Neural cell (in vitro differentiated cells): ENCODE measurements at regions not wholly inside any gene's neighbourhood (a gene's known extent, or its start where the extent isn't known, plus 50 kb on each side); places are given as distances from the start of the nearest gene placed in this dataset.

Experiments
- H2AFZ ChIP-seq: fragments of 200-600, 300-800 bp; sonication (generic), shearing (Covaris generic); 2 replicates; pipeline ENCODE4 v1.6.0; 2014; ENCODE audit warnings: low read depth, mild to moderate bottlenecking, antibody characterized with exemption, low read length, moderate library complexity
- H3F3A ChIP-seq: fragments of 200-600 bp; shearing (Covaris generic); 2 replicates; pipeline ENCODE4 v1.6.1; 2016; ENCODE audit warnings: mild to moderate bottlenecking, moderate library complexity, mixed read lengths, antibody characterized with exemption, low read length; ENCODE audit not compliant: insufficient read depth, poor library complexity, severe bottlenecking
- H3K27ac ChIP-seq: fragments of 200-600, 300-800 bp; sonication (generic), shearing (Covaris generic); 2 replicates; pipeline ENCODE4 v1.5.1; 2014; ENCODE audit warnings: mild to moderate bottlenecking, low read length, moderate library complexity
- H3K27me3 ChIP-seq: fragments of 300-800, 200-600 bp; sonication (generic), shearing (Covaris generic); 2 replicates; pipeline ENCODE4 v1.6.0; 2014; ENCODE audit warnings: mild to moderate bottlenecking, low read depth, low read length, moderate library complexity; ENCODE audit not compliant: insufficient read depth
- H3K36me3 ChIP-seq: fragments of 300-800, 200-600 bp; sonication (generic), shearing (Covaris generic); 2 replicates; pipeline ENCODE4 v1.5.1; 2014; ENCODE audit warnings: mild to moderate bottlenecking, antibody characterized with exemption, low read length, moderate library complexity; ENCODE audit not compliant: insufficient read depth
- H3K4me2 ChIP-seq: fragments of 300-800, 200-600 bp; sonication (generic), shearing (Covaris generic); 2 replicates; pipeline ENCODE4 v1.6.0; 2014; ENCODE audit warnings: mild to moderate bottlenecking, low read length
- H3K4me3 ChIP-seq: fragments of 300-800, 200-600 bp; sonication (generic), shearing (Covaris generic); 2 replicates; pipeline ENCODE4 v1.5.1; 2014; ENCODE audit warnings: mild to moderate bottlenecking, low read length, moderate library complexity
- H3K79me2 ChIP-seq: fragments of 200-600 bp; shearing (Covaris generic); replicated peaks from 2 replicates; pipeline ENCODE4 v1.6.0; 2014; ENCODE audit warnings: mild to moderate bottlenecking, low read length, moderate library complexity; ENCODE audit not compliant: insufficient read depth
- H3K9ac ChIP-seq: fragments of 300-800, 200-600 bp; sonication (generic), shearing (Covaris generic); 2 replicates; pipeline ENCODE4 v1.6.1; 2016; ENCODE audit warnings: mild to moderate bottlenecking, low read length, mixed read lengths
- H3K9me2 ChIP-seq: fragments of 200-600 bp; shearing (Covaris generic); 2 replicates; pipeline ENCODE4 v1.6.1; 2016; ENCODE audit warnings: mild to moderate bottlenecking, low read length, mixed read lengths; ENCODE audit not compliant: insufficient read depth
- H3K9me3 ChIP-seq: fragments of 200-600, 300-800 bp; sonication (generic), shearing (Covaris generic); 2 replicates; pipeline ENCODE4 v1.6.1; 2016; ENCODE audit warnings: mild to moderate bottlenecking, mixed run types, low read length, moderate library complexity, mixed read lengths
- H4K20me1 ChIP-seq: fragments of 200-600 bp; shearing (Covaris generic); 2 replicates; pipeline ENCODE4 v1.6.1; 2016; ENCODE audit warnings: mild to moderate bottlenecking, mixed run types; ENCODE audit not compliant: insufficient read depth
- EP300 ChIP-seq: fragments of 450-650 bp; conservative IDR thresholded peaks from 2 replicates; pipeline ENCODE4 v1.6.1; 2014; ENCODE audit warnings: antibody characterized with exemption, mild to moderate bottlenecking, moderate library complexity; ENCODE audit not compliant: poor library complexity, severe bottlenecking
- EZH2 ChIP-seq: fragments of 200-600, 300-800 bp; shearing (Covaris generic), sonication (generic); IDR thresholded peaks from 2 replicates; pipeline ENCODE4 v1.6.1; 2014; ENCODE audit warnings: antibody characterized with exemption, low read length, borderline replicate concordance, mild to moderate bottlenecking; ENCODE audit not compliant: insufficient read depth, poor library complexity, severe bottlenecking
- MXI1 ChIP-seq: fragments of 450-650 bp; conservative IDR thresholded peaks from 2 replicates; pipeline ENCODE4 v1.6.1; 2014; ENCODE audit warnings: antibody characterized with exemption, mild to moderate bottlenecking; ENCODE audit not compliant: poor library complexity, severe bottlenecking
- POLR2AphosphoS5 ChIP-seq: IDR thresholded peaks from 2 replicates; pipeline ENCODE4 v1.6.1; 2012
- RAD21 ChIP-seq: fragments of 450-650 bp; conservative IDR thresholded peaks from 2 replicates; pipeline ENCODE4 v1.6.1; 2014; ENCODE audit warnings: antibody characterized with exemption, mild to moderate bottlenecking, moderate library complexity
- SMC3 ChIP-seq: fragments of 450-650 bp; conservative IDR thresholded peaks from 2 replicates; pipeline ENCODE4 v1.6.1; 2014; ENCODE audit warnings: antibody characterized with exemption, mild to moderate bottlenecking, moderate library complexity; ENCODE audit not compliant: poor library complexity
- TAF1 ChIP-seq: IDR thresholded peaks from 2 replicates; pipeline ENCODE4 v1.6.1; 2012; ENCODE audit warnings: low read depth
- TF ChIP-seq, protein P1 (sequence below): fragments of 450-650 bp; IDR thresholded peaks from 2 replicates; pipeline ENCODE4 v1.5.1; 2014; ENCODE audit warnings: antibody characterized with exemption, mild to moderate bottlenecking, moderate library complexity; ENCODE audit not compliant: poor library complexity, severe bottlenecking
- TF ChIP-seq, protein P2 (sequence below): IDR thresholded peaks from 2 replicates; pipeline ENCODE4 v1.6.1; 2012; ENCODE audit warnings: borderline replicate concordance

DNA sequence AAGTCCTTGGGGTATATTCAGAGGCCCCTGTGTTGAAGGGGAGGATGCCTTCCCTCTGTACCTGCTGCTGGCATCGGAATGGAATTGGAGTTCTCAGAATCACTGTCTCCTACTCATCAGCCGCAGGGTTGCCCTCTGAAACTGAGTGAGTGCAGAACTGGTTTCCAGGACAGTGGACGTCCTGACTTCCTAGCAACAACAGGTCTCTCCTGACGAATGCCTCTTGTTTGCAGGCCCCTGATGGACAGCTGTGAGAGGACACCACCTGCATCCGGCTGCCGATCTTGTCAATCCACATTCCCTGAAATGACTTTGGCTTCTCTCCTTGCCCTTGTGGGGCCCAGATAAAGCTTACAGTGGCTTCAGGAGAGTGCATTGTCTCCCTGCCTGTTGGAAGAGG is 274.5 kb downstream of the NSG2 start:
- TF ChIP-seq, protein P1, sequence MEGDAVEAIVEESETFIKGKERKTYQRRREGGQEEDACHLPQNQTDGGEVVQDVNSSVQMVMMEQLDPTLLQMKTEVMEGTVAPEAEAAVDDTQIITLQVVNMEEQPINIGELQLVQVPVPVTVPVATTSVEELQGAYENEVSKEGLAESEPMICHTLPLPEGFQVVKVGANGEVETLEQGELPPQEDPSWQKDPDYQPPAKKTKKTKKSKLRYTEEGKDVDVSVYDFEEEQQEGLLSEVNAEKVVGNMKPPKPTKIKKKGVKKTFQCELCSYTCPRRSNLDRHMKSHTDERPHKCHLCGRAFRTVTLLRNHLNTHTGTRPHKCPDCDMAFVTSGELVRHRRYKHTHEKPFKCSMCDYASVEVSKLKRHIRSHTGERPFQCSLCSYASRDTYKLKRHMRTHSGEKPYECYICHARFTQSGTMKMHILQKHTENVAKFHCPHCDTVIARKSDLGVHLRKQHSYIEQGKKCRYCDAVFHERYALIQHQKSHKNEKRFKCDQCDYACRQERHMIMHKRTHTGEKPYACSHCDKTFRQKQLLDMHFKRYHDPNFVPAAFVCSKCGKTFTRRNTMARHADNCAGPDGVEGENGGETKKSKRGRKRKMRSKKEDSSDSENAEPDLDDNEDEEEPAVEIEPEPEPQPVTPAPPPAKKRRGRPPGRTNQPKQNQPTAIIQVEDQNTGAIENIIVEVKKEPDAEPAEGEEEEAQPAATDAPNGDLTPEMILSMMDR, result no peak
- TF ChIP-seq TAF1 (no peak), SMC3 (no peak), RAD21 (no peak), POLR2AphosphoS5 (no peak), MXI1 (no peak), EZH2 (no peak), EP300 (no peak)
- TF ChIP-seq, protein P2, sequence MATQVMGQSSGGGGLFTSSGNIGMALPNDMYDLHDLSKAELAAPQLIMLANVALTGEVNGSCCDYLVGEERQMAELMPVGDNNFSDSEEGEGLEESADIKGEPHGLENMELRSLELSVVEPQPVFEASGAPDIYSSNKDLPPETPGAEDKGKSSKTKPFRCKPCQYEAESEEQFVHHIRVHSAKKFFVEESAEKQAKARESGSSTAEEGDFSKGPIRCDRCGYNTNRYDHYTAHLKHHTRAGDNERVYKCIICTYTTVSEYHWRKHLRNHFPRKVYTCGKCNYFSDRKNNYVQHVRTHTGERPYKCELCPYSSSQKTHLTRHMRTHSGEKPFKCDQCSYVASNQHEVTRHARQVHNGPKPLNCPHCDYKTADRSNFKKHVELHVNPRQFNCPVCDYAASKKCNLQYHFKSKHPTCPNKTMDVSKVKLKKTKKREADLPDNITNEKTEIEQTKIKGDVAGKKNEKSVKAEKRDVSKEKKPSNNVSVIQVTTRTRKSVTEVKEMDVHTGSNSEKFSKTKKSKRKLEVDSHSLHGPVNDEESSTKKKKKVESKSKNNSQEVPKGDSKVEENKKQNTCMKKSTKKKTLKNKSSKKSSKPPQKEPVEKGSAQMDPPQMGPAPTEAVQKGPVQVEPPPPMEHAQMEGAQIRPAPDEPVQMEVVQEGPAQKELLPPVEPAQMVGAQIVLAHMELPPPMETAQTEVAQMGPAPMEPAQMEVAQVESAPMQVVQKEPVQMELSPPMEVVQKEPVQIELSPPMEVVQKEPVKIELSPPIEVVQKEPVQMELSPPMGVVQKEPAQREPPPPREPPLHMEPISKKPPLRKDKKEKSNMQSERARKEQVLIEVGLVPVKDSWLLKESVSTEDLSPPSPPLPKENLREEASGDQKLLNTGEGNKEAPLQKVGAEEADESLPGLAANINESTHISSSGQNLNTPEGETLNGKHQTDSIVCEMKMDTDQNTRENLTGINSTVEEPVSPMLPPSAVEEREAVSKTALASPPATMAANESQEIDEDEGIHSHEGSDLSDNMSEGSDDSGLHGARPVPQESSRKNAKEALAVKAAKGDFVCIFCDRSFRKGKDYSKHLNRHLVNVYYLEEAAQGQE, result no peak
- no peaks in the 10 kb centered on the region for H4K20me1 ChIP-seq
- H3K36me3 ChIP-seq, result no peaks in the 10 kb centered on the region

DNA sequence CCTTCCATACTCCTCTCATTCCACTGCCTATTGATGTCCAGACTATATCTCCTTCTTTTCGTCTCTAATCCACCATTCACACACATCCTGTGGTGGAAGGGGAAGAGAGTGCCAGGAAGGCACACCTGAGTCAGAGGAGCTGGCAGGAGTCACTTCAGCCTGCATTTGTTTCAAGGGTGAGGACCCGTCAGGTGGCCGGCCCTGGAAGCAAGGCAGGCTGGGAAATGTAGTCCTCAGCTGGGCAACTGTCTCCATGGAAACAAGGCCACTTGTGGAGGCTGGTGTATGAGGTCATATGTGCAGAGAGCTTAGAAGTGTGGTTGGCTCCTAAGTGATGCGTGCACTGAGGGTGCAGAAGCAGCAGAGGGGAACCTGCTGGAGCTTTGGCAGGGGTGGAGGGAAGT is 278.4 kb downstream of the NSG2 start:
- no peak overlapping the region for H3K27ac ChIP-seq
- no peak overlapping the region for H3K4me2 ChIP-seq
- no peak overlapping the region for H3K4me3 ChIP-seq
- H3K9ac ChIP-seq, result no peak overlapping the region
- TF ChIP-seq MXI1 (no peak), EP300 (no peak), EZH2 (no peak), TAF1 (no peak), SMC3 (no peak), POLR2AphosphoS5 (no peak), RAD21 (no peak)
- TF ChIP-seq, protein P2, result no peak
- TF ChIP-seq, protein P1, result no peak
- no peaks in the 10 kb centered on the region for H3K27me3 ChIP-seq
- H3K79me2 ChIP-seq, result no peaks in the 10 kb centered on the region
- no peaks in the 10 kb centered on the region for H3K9me3 ChIP-seq
- no peak overlapping the region for H2AFZ ChIP-seq
- H3K9me2 ChIP-seq, result no peaks in the 10 kb centered on the region
- no peaks in the 10 kb centered on the region for H3K36me3 ChIP-seq
- H4K20me1 ChIP-seq, result no peaks in the 10 kb centered on the region
- H3F3A ChIP-seq, result no peaks in the 10 kb centered on the region

More for the DNA sequence above, 274.5 kb downstream of the NSG2 start:
- Histone ChIP-seq H2AFZ (no peak overlapping the region), H3K9ac (no peak overlapping the region), H3K79me2 (no peaks in the 10 kb centered on the region), H3K9me2 (no peaks in the 10 kb centered on the region), H3K27ac (no peak overlapping the region), H3K4me3 (no peak overlapping the region), H3F3A (no peaks in the 10 kb centered on the region), H3K27me3 (no peaks in the 10 kb centered on the region), H3K9me3 (no peaks in the 10 kb centered on the region), H3K4me2 (no peak overlapping the region)
